Coronary artery (tissue), 2 donors: ENCODE measurements at regions not wholly inside any gene's neighbourhood (a gene's known extent, or its start where the extent isn't known, plus 50 kb on each side); places are given as distances from the start of the nearest gene placed in this dataset.

Experiments
- DNase-seq: peaks from one replicate; pipeline ENCODE4 v3.0.0-alpha.2; 2017; ENCODE audit warnings: low spot score
- H3K27ac ChIP-seq, 2 donors: fragments of 200-600 bp; sonication (generic); one replicate each; pipeline ENCODE4 v1.5.1; 2016 to 2019
- H3K4me3 ChIP-seq: fragments of 200-600 bp; sonication (generic); 2 replicates; pipeline ENCODE4 v1.5.1; 2016; ENCODE audit warnings: mild to moderate bottlenecking, moderate library complexity
- TF ChIP-seq, protein P1 (sequence below): fragments of 200-600 bp; sonication (generic); IDR thresholded peaks from one replicate; pipeline ENCODE4 v1.5.1; 2019; ENCODE audit warnings: antibody characterized with exemption

DNA sequence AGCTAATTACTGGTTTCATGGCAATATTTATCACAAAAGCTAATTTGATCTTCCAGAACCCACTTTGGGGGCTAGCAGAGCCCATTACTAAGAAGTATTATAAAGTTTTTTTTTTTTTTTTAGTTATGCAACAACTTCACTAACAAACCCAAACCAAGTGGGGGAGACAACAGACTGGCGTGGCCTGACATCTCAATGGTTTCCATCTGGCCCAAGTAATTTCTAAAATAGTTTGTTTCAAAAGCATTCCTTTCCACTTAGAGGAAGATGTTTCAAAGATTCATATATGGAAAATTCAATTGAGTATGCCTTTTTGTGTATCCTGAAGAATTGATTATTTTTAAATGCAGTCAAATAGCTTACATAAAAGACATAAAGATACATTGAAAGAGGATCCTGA lies 367.1 kb downstream of the HRH4 start:
- Histone ChIP-seq H3K4me3 (no peak overlapping the region), H3K27ac (no peak overlapping the region)
- DNase-seq: no peak
- TF ChIP-seq, protein P1, sequence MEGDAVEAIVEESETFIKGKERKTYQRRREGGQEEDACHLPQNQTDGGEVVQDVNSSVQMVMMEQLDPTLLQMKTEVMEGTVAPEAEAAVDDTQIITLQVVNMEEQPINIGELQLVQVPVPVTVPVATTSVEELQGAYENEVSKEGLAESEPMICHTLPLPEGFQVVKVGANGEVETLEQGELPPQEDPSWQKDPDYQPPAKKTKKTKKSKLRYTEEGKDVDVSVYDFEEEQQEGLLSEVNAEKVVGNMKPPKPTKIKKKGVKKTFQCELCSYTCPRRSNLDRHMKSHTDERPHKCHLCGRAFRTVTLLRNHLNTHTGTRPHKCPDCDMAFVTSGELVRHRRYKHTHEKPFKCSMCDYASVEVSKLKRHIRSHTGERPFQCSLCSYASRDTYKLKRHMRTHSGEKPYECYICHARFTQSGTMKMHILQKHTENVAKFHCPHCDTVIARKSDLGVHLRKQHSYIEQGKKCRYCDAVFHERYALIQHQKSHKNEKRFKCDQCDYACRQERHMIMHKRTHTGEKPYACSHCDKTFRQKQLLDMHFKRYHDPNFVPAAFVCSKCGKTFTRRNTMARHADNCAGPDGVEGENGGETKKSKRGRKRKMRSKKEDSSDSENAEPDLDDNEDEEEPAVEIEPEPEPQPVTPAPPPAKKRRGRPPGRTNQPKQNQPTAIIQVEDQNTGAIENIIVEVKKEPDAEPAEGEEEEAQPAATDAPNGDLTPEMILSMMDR: no peak

GRCh38 chr18:24831081-24831480 lies 370.6 kb downstream of the HRH4 start:
- TF ChIP-seq, protein P1: no peak
- DNase-seq: no peak
- no peak overlapping the region for H3K4me3 ChIP-seq
- no peak overlapping the region for H3K27ac ChIP-seq

- TF ChIP-seq, protein P1: no peak
- H3K27ac ChIP-seq: no peak overlapping the region
- DNase-seq: no peak
- H3K4me3 ChIP-seq: no peak overlapping the region
These were observed 371.6 kb downstream of the HRH4 start for GRCh38 chr18:24831871-24832665.

DNA sequence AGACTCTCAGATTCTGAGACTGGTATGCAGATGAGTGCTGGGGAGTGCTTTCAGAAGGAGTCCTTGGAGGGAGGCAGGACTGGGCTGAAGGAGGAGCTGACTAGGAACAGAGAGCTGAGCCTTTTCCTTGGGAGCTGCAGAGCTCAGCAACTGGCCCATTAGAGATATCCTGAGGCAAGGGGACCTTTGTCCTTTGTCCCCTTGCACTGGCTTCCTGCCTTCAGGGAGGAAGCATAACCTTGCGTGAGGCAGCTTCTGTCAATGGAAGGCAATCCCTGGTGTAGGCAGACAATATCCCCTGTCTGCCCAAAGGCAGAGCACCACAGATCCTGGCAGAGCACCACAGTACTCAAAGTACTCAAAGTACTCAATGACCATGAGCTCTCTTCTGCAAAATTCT lies 375.3 kb downstream of the HRH4 start:
- no peak overlapping the region for H3K4me3 ChIP-seq
- TF ChIP-seq, protein P1: no peak
- no peak for DNase-seq
- H3K27ac ChIP-seq: no peak overlapping the region

DNA sequence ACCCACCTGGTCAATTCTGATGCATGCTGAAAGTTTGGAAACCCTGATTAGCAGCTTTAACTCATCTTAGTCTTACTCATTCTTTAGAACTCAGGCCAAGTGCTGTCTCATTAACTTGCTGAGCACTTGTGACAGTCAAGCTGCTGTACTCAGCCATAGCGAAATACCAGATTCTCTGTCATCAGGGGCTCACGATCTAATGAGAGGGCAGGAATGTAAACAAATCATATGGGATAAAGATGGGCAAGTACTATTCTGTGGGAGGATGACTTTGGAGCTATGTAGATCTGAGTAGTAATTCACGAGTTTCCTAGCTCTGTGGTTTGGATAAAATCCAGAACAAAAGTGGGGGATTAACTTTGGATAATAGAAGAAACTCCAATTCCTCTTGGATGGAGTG lies 376.6 kb downstream of the HRH4 start:
- Histone ChIP-seq H3K27ac (no peak overlapping the region), H3K4me3 (no peak overlapping the region)
- TF ChIP-seq, protein P1: no peak
- DNase-seq: no peak

DNA sequence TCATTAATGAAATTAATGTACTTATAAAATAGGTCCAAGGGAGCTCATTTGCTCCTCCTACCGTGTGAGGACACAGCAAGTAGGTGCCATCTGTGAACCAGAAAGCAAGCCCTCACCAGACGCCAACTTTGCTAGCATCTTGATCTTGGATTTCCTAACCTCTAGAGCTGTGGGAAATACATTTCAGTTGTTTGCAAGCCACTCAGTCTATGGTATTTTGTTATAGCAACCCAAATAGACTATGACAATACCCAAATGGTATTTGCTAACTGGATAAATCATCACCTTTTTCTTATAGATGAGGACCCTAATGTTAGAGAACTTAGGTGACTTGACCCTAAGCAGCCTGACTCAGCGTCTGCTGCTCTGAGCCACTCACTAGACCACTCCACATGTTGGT lies 379.6 kb downstream of the HRH4 start:
- Histone ChIP-seq H3K27ac (no peak overlapping the region), H3K4me3 (no peak overlapping the region)
- TF ChIP-seq, protein P1: no peak
- DNase-seq: no peak

DNA sequence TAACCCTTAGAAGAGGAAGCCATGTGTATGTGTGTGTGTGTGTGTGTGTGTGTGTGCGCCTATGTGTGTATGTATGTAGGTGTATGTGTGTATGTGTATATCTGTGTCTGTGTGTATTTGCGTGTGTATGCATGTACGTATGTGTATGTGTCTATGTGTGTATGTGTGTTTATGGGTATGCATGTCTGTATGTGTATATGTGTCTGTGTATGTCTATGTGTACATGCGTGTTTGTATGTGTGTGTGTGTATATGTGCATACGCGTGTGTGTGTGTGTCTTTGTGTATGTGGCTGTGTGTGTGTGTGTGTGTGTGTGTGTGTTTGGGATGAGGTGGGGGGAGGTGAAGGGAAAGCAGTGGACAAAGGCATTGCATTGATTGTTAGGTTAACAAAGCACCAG lies 380.2 kb downstream of the HRH4 start:
- no peak overlapping the region for H3K27ac ChIP-seq
- no peak for DNase-seq
- TF ChIP-seq, protein P1: no peak
- no peak overlapping the region for H3K4me3 ChIP-seq
